ENCODE measurements at regions not wholly inside any gene's neighbourhood (a gene's known extent, or its start where the extent isn't known, plus 50 kb on each side); places are given as distances from the start of the nearest gene placed in this dataset.

- DNase-seq (ENCODE audit: extremely low read depth, low read depth): no peak
Measured at GRCh38 chr3:78390221-78390620, 1350.3 kb downstream of the ROBO2 start.

GRCh38 chr3:78398401-78398800 lies 1358.5 kb downstream of the ROBO2 start:
- no peak for DNase-seq (ENCODE audit: extremely low read depth, low read depth)

GRCh38 chr3:78402720-78403119 lies 1362.8 kb downstream of the ROBO2 start:
- no peak for DNase-seq (ENCODE audit: extremely low read depth, low read depth)

GRCh38 chr3:78405745-78406144 lies 1362.1 kb downstream of the ROBO1 start:
- DNase-seq (ENCODE audit: extremely low read depth, low read depth): no peak

GRCh38 chr3:78406396-78406795 lies 1361.4 kb downstream of the ROBO1 start:
- DNase-seq (ENCODE audit: extremely low read depth, low read depth): no peak

GRCh38 chr3:78410077-78410476 lies 1357.7 kb downstream of the ROBO1 start:
- no peak for DNase-seq (ENCODE audit: extremely low read depth, low read depth)

- DNase-seq (ENCODE audit: extremely low read depth, low read depth): no peak
Measured at GRCh38 chr3:78414261-78414660, 1353.5 kb downstream of the ROBO1 start.

- DNase-seq (ENCODE audit: extremely low read depth, low read depth): no peak
Measured at GRCh38 chr3:78420611-78421010, 1347.2 kb downstream of the ROBO1 start.

- no peak for DNase-seq (ENCODE audit: extremely low read depth, low read depth)
Measured at GRCh38 chr3:78421247-78421966, 1346.4 kb downstream of the ROBO1 start.

- DNase-seq (ENCODE audit: extremely low read depth, low read depth): no peak
Measured at GRCh38 chr3:78424656-78425055, 1343.1 kb downstream of the ROBO1 start.

GRCh38 chr3:78426454-78426853 lies 1341.3 kb downstream of the ROBO1 start:
- no peak for DNase-seq (ENCODE audit: extremely low read depth, low read depth)

- no peak for DNase-seq (ENCODE audit: extremely low read depth, low read depth)
Measured at GRCh38 chr3:78427303-78427702, 1340.5 kb downstream of the ROBO1 start.

GRCh38 chr3:78430741-78431140 lies 1337.1 kb downstream of the ROBO1 start:
- no peak for DNase-seq (ENCODE audit: extremely low read depth, low read depth)

- no peak for DNase-seq (ENCODE audit: extremely low read depth, low read depth)
Measured at GRCh38 chr3:78434801-78435200, 1333.0 kb downstream of the ROBO1 start.

- DNase-seq (ENCODE audit: extremely low read depth, low read depth): no peak
Measured at GRCh38 chr3:78455166-78455565, 1312.6 kb downstream of the ROBO1 start.

- no peak for DNase-seq (ENCODE audit: extremely low read depth, low read depth)
Measured at GRCh38 chr3:78455712-78456433, 1311.9 kb downstream of the ROBO1 start.

- DNase-seq (ENCODE audit: extremely low read depth, low read depth): no peak
Measured at GRCh38 chr3:78459796-78460195, 1308.0 kb downstream of the ROBO1 start.

GRCh38 chr3:78462021-78462420 lies 1305.8 kb downstream of the ROBO1 start:
- no peak for DNase-seq (ENCODE audit: extremely low read depth, low read depth)

GRCh38 chr3:78476076-78476475 lies 1291.7 kb downstream of the ROBO1 start:
- DNase-seq (ENCODE audit: extremely low read depth, low read depth): no peak

- DNase-seq (ENCODE audit: extremely low read depth, low read depth): no peak
Measured at GRCh38 chr3:78481050-78481449, 1286.7 kb downstream of the ROBO1 start.

GRCh38 chr3:78483090-78483489 lies 1284.7 kb downstream of the ROBO1 start:
- DNase-seq (ENCODE audit: extremely low read depth, low read depth): no peak

GRCh38 chr3:78494851-78495250 lies 1272.9 kb downstream of the ROBO1 start:
- DNase-seq (ENCODE audit: extremely low read depth, low read depth): no peak

Measured in NCI-H460 (cell line).